ENCODE measurements at regions not wholly inside any gene's neighbourhood (a gene's known extent, or its start where the extent isn't known, plus 50 kb on each side); places are given as distances from the start of the nearest gene placed in this dataset.

DNA sequence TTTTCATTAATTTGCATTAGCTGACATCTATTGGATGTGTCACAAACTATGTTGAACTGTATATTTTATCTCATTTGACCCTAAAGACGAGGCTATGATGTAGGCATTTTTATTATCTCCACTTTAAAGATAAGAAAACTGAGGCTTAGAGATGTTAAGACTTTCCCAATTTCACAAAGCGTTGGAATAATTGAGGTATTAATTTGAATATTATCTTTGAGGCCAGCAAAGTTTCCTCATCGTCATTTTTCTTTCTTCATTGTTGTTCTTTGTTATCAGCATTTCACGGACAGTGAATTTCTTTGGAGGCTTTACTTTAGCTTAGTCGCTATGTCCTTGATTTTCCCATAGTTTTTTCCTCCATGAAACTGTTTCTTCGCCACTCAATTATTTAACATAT is 227.5 kb upstream of the MYOCD start:
- no peak for DNase-seq (ENCODE audit: low spot score)

- DNase-seq (ENCODE audit: low spot score): no peak
These were observed 226.7 kb upstream of the MYOCD start for GRCh38 chr17:12438813-12439586.

- DNase-seq (ENCODE audit: low spot score): no peak
These were observed 220.4 kb upstream of the MYOCD start for GRCh38 chr17:12445331-12445730.

- DNase-seq (ENCODE audit: low spot score): no peak
These were observed 208.2 kb upstream of the MYOCD start for GRCh38 chr17:12457493-12457892.

GRCh38 chr17:12459736-12460135 is 206.0 kb upstream of the MYOCD start:
- no peak for DNase-seq (ENCODE audit: low spot score)

GRCh38 chr17:12463102-12463501 is 202.6 kb upstream of the MYOCD start:
- no peak for DNase-seq (ENCODE audit: low spot score)

- DNase-seq (ENCODE audit: low spot score): no peak
These were observed 193.2 kb upstream of the MYOCD start for GRCh38 chr17:12472252-12473173.

DNA sequence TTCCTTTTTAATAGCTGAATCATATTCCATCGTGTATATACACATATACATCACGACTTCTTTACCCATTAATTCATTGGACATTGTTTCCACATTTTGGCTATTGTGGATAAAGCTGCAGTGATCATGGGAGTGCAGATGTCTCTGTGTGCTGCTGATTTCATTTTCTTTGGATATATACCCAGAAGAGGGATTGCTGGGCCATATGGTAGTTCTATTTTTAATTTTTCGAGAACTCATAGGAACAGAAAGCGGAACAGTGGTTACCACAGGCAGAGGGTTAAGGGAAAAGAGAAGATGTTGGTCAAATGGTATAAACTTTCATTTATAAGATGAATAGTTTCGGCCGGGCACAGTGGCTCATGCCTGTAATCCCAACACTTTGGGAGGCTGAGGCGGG is 187.4 kb upstream of the MYOCD start:
- no peak for DNase-seq (ENCODE audit: low spot score)

DNA sequence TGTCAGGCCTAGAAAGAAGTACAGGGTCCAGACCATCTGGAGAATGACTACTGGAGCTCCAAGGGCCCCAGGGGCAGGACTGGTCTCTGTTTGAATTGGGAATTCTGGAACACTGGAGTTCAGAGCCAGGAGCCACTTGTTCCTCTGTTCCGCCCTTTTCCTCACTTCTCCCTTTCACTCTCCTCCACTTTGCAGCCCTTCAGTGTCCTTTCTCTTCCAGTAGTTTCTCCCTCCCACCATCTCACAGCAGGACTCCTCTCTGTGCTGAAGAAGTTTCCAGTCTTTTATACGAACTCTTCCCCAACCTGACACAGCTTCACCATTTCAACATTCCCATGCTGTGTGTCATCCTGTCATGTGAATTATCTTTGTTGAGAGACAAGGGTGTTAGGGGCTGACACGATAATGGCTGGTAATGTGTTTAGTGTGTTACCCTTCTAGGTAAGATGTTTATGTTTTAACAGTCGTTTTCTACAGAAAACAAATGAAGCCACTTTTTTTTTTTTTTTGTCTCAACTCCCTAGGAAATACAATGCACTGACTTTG is 180.3 kb upstream of the MYOCD start:
- DNase-seq (ENCODE audit: low spot score): no peak

DNA sequence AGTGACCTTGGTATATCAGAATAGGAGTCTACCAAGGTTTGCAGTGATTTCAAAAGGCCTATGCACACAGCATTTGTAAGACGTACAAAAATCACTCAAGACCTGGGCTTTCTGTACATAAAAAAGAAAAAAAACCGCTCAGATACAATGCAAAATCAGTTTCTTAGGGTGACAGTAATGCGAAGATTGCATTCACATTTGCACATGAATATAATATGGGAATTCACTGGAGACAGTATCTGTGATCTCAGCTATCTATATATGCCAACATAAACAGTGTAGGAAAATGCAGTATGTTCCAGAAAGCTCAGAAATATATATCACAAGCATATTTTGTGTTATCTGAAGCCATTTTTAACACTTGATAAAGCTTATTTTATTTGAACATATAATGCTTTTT is 176.4 kb upstream of the MYOCD start:
- DNase-seq (ENCODE audit: low spot score): no peak

DNA sequence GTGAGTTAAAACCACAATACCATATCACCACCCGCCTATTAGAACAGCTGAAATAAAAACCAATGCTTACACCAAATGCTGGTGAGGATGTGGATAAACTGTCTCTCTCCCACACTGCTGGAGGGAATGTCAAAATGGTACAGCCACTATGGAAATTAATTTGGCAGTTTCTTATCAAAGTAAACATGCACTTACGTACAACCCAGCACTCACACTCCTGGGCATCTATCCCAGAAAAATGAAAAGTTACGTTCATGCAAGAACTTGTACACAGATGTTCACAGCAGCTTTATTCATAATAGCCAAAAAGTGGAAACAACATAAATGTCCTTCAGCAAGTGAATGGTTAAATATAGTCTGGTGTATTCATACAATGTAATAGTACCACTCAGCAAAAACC is 173.2 kb upstream of the MYOCD start:
- no peak for DNase-seq (ENCODE audit: low spot score)

- no peak for DNase-seq (ENCODE audit: low spot score)
These were observed 159.8 kb upstream of the MYOCD start for GRCh38 chr17:12505866-12506265.

- DNase-seq (ENCODE audit: low spot score): no peak
These were observed 158.6 kb upstream of the MYOCD start for GRCh38 chr17:12507026-12507595.

DNA sequence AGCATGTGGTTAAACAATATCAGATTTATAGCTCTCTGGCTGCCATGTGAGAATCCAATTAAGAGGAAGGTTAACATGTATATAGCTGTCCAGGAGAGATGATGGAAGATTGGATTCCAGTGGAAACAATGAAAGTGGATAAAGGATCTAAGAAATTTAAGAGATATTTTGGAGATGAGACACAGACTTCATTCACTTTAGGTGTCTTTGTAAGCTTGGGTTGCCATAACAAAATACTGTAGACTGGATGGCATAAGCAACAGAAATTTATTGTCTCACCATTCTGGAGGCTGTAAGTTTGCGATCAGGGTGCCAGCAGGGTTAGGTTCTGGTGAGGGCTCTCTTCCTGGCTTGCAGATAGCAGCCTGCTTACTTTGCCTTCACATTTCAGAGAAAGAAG is 155.9 kb upstream of the MYOCD start:
- no peak for DNase-seq (ENCODE audit: low spot score)

GRCh38 chr17:12510535-12510934 is 155.2 kb upstream of the MYOCD start:
- DNase-seq (ENCODE audit: low spot score): no peak

DNA sequence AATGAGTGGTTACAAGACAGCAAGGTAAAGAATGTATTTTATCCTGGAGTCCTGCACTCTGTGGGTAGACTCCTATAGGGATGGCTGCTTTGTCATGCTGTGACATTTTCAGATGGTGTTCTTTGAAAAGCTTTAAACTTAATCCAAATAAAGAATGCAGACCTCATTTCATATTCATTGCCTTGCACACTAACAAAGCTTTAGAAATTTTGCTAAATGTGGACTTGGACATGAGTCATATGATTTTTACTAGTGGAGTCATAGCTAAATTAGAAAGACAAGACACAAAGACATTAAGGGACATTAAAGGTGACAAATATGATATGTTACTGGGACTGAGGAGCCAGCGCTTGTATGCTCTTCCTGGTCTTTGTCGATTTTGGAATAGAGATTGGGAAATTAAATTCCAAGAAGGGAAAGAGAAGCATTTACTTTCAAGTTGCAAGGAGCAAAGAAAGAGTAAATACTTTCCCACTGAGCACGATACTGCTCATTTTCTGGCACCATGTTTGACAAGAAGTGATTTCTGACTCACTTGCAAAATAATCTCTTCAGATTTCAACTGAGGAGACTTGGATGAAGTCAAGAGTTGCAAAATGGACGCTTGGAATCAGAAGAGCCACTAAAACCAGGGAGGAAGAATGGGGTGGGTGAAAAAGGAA is 152.9 kb upstream of the MYOCD start:
- DNase-seq (ENCODE audit: low spot score): no peak

GRCh38 chr17:12514596-12514995 is 151.1 kb upstream of the MYOCD start:
- DNase-seq (ENCODE audit: low spot score): no peak

DNA sequence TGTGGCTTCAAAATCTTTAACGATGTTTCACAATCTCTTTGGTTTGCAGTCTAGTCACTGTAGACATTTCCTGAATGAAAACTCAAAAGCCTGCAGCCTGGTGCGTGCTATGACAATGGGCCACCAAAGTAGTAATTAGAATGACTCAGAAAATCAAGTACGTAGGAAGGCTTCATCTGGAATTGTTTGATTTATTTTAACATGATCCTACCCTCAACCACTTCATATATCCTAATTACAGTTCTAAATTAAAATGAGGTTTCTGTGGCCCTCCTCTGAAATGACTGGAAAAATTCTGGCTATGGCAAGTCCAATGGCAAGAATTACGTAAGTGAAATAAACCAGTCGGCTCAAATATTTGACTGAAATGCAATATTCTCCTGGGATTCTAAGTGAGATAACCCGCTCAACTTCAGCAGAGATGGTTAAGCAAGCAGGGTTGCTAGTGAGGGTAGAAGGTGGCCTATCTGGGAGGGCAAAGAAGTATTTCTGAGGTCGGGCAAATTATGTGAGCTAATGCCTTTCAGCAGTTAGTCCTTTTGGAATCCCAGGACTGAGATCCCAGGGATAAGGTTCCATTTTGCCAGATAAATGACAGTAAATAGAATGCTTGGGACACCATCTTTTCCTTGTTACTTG is 145.6 kb upstream of the MYOCD start:
- no peak for DNase-seq (ENCODE audit: low spot score)

- no peak for DNase-seq (ENCODE audit: low spot score)
These were observed 144.3 kb upstream of the MYOCD start for GRCh38 chr17:12521416-12521815.

DNA sequence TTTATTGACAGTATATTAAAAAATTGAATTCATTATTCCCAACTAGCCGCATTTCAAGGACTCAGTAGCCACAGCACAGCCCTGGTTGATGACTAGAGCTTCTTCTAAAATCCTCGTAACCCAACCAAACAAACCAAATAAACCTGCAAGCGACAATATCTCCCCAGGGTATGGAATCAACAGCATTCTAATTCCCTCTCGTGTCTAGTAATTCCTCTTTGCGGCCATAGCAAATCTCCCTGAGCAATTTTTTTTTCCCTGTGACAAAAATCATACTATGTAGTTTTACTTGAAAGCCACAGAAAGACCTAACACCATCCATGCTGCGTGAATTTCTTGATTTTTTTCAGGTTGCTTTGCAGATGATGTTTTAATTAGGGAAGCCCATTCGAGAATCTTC is 143.4 kb upstream of the MYOCD start:
- no peak for DNase-seq (ENCODE audit: low spot score)

- DNase-seq (ENCODE audit: low spot score): no peak
These were observed 142.9 kb upstream of the MYOCD start for GRCh38 chr17:12522743-12523183.

Measured in A172 (cell line).